Smooth muscle cell (in vitro differentiated cells): ENCODE measurements at regions not wholly inside any gene's neighbourhood (a gene's known extent, or its start where the extent isn't known, plus 50 kb on each side); places are given as distances from the start of the nearest gene placed in this dataset.

Experiments used
- DNase-seq: peaks from one replicate; lab custom pipeline; 2025; ENCODE audit not compliant: unreplicated experiment; lab: John Stamatoyannopoulos, UW
- H2AFZ ChIP-seq: fragments of 200-600 bp; sonication (generic); 2 replicates; pipeline ENCODE4 v1.6.0; 2016; ENCODE audit warnings: antibody characterized with exemption, low read depth, mild to moderate bottlenecking
- H3F3A ChIP-seq: fragments of 200-600 bp; sonication (generic); 2 replicates; pipeline ENCODE4 v1.6.0; 2017; ENCODE audit warnings: antibody characterized with exemption, low read depth
- H3K27ac ChIP-seq: fragments of 200-600 bp; sonication (generic); 2 replicates; pipeline ENCODE4 v1.5.1; 2016; ENCODE audit warnings: low read depth, mild to moderate bottlenecking
- H3K27me3 ChIP-seq: fragments of 200-600 bp; sonication (generic); 2 replicates; pipeline ENCODE4 v1.6.1; 2016; ENCODE audit warnings: low read depth, mild to moderate bottlenecking
- H3K36me3 ChIP-seq: fragments of 200-600 bp; sonication (generic); 2 replicates; pipeline ENCODE4 v1.5.1; 2016; ENCODE audit warnings: low read depth
- H3K4me1 ChIP-seq: fragments of 200-600 bp; sonication (generic); 2 replicates; pipeline ENCODE4 v1.5.1; 2016; ENCODE audit warnings: low read depth
- H3K4me2 ChIP-seq: fragments of 200-600 bp; sonication (generic); 2 replicates; pipeline ENCODE4 v1.6.0; 2016; ENCODE audit warnings: mild to moderate bottlenecking
- H3K4me3 ChIP-seq: fragments of 200-600 bp; sonication (generic); 2 replicates; pipeline ENCODE4 v1.5.1; 2016; ENCODE audit warnings: mild to moderate bottlenecking
- H3K79me2 ChIP-seq: fragments of 200-600 bp; sonication (generic); 2 replicates; pipeline ENCODE4 v1.6.0; 2016; ENCODE audit warnings: low read depth, mild to moderate bottlenecking
- H3K9ac ChIP-seq: fragments of 200-600 bp; sonication (generic); 2 replicates; pipeline ENCODE4 v1.6.0; 2016; ENCODE audit warnings: low read depth
- H3K9me3 ChIP-seq: fragments of 200-600 bp; sonication (generic); replicated peaks from 2 replicates; pipeline ENCODE4 v1.5.1; 2016; ENCODE audit warnings: low read depth
- H4K20me1 ChIP-seq: fragments of 200-600 bp; sonication (generic); 2 replicates; pipeline ENCODE4 v1.6.0; 2016; ENCODE audit warnings: low read depth
- WGBS: methylation state at CpG from one replicate; pipeline ENCODE4 v1.1.7; 2016; ENCODE audit warnings: low lambda C conversion rate; 5-methylcytosine and 5-hydroxymethylcytosine counted together
- TF ChIP-seq, protein P1 (sequence below): fragments of 200-600 bp; sonication (generic); IDR thresholded peaks from 2 replicates; pipeline ENCODE4 v1.5.1; 2017; ENCODE audit warnings: borderline replicate concordance, mild to moderate bottlenecking, antibody characterized with exemption; ENCODE audit not compliant: insufficient read depth, poor library complexity, severe bottlenecking

GRCh38 chr12:66808606-66809005, 129.7 kb upstream of the GRIP1 start:
- WGBS = 85% methylated on average over 1 of the region's 1 CpG
- DNase-seq = no peak

DNA sequence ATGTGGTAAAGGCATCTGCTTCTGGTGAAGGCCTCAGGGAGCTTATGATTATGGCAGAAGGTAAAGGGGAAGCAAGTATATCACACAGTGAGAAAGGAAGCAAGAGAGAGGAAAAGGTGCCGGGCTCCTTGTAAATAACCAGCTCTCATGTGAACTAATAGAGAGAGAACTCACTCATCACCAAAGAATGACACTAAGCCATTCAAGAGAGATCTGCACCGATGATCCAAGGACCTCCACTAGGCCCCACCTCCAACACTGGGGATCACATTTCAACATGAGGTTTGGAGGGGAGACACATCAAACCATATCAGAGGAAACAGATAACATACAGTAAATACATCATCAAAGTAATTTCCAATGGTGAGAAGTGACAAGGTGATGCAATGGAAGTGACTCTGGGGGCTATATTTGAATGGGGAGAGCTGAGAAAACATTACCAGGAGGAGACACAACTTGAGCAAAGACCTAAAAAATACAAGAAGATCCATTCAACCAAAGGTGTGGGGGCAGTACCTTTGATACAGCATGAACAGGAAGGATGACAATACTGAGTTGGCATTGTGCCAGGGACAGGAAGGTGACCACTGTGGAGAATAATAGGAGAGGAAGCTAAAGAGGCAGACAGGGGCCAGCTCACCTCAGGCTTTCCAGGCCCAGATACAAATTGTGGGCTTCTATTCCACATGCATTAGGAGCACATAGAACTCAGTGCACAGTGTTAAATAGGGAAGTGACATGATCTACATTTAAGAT, 134.4 kb upstream of the GRIP1 start:
- Histone ChIP-seq H3K4me3 (no peak overlapping the region), H3K79me2 (no peaks in the 10 kb centered on the region), H3K36me3 (no peaks in the 10 kb centered on the region), H3K27me3 (no peaks in the 10 kb centered on the region), H3K4me2 (no peak overlapping the region), H3K9me3 (no peaks in the 10 kb centered on the region), H3K27ac (no peak overlapping the region), H2AFZ (no peak overlapping the region), H3K9ac (no peak overlapping the region), H3K4me1 (no peaks in the 10 kb centered on the region), H3F3A (no peaks in the 10 kb centered on the region), H4K20me1 (no peaks in the 10 kb centered on the region)
- no peak for DNase-seq
- TF ChIP-seq, protein P1, sequence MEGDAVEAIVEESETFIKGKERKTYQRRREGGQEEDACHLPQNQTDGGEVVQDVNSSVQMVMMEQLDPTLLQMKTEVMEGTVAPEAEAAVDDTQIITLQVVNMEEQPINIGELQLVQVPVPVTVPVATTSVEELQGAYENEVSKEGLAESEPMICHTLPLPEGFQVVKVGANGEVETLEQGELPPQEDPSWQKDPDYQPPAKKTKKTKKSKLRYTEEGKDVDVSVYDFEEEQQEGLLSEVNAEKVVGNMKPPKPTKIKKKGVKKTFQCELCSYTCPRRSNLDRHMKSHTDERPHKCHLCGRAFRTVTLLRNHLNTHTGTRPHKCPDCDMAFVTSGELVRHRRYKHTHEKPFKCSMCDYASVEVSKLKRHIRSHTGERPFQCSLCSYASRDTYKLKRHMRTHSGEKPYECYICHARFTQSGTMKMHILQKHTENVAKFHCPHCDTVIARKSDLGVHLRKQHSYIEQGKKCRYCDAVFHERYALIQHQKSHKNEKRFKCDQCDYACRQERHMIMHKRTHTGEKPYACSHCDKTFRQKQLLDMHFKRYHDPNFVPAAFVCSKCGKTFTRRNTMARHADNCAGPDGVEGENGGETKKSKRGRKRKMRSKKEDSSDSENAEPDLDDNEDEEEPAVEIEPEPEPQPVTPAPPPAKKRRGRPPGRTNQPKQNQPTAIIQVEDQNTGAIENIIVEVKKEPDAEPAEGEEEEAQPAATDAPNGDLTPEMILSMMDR = no peak
- WGBS = 58% methylated on average over 2 of the region's 2 CpGs

More at GRCh38 chr12:66808606-66809005, 129.7 kb upstream of the GRIP1 start:
- TF ChIP-seq, protein P1 = no peak
- H3K9me3 ChIP-seq = no peaks in the 10 kb centered on the region
- peaks cover 19% of the 10 kb centered on the region for H3K4me1 ChIP-seq
- no peaks in the 10 kb centered on the region for H3K36me3 ChIP-seq
- H4K20me1 ChIP-seq = no peaks in the 10 kb centered on the region
- H2AFZ ChIP-seq = no peak overlapping the region
- no peak overlapping the region for H3K27ac ChIP-seq
- no peak overlapping the region for H3K9ac ChIP-seq
- H3K4me3 ChIP-seq = no peak overlapping the region
- peaks cover 14% of the 10 kb centered on the region for H3K27me3 ChIP-seq
- H3K4me2 ChIP-seq = no peak overlapping the region
- no peaks in the 10 kb centered on the region for H3F3A ChIP-seq
- no peaks in the 10 kb centered on the region for H3K79me2 ChIP-seq

DNA sequence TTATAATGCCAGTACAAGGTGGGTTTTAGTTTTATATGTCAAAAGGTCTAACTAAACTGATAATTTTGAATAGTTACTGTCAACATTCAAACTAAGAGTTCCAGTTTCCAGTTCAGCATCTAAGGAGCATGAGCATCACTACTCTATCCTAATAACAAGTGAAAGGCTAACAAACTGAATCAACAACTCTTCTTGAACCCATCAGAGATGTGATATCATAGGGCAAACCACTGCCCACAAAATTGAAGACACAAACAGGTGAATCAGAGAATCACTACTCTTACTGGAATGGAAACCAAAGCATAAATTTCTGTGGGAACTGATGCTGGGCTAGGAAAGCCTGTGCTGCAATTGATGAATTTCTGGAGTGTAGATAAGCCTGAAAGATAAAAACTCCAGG, 140.7 kb upstream of the GRIP1 start:
- Histone ChIP-seq H3K4me2 (no peak overlapping the region), H3K4me3 (no peak overlapping the region), H3K9me3 (no peaks in the 10 kb centered on the region), H3K9ac (no peak overlapping the region), H3K4me1 (no peaks in the 10 kb centered on the region), H4K20me1 (no peaks in the 10 kb centered on the region), H2AFZ (no peak overlapping the region), H3K36me3 (no peaks in the 10 kb centered on the region), H3F3A (peaks cover 3% of the 10 kb centered on the region), H3K27me3 (no peaks in the 10 kb centered on the region), H3K27ac (no peak overlapping the region), H3K79me2 (no peaks in the 10 kb centered on the region)
- TF ChIP-seq, protein P1 = no peak
- no peak for DNase-seq

DNA sequence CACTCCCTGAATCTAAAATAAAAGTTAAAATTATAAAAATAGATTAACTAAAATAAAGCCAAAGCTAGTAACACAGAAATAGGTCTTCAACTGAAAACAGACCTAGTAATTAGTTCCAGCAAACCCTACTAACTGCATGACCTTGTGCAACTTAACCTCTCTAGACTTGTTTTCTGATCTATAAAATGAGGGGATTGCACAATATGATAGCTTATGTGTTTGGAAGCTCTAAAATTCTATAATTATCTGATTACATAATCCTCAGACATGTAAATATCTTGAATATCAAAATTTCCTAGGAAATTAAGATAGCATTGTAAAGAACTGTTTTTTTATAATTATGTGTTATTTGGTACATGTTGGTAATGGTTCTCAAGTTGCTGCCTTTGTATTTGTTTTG, 144.1 kb upstream of the GRIP1 start:
- Histone ChIP-seq H3K79me2 (no peaks in the 10 kb centered on the region), H3K4me3 (no peak overlapping the region), H3K4me2 (peak overlapping the region; percentile 1), H3K27me3 (no peaks in the 10 kb centered on the region), H3K27ac (peak overlapping the region; percentile 89), H3K4me1 (no peaks in the 10 kb centered on the region), H3F3A (peaks cover 8% of the 10 kb centered on the region), H3K9me3 (no peaks in the 10 kb centered on the region), H3K9ac (peak overlapping the region; percentile 49), H3K36me3 (no peaks in the 10 kb centered on the region), H4K20me1 (no peaks in the 10 kb centered on the region), H2AFZ (no peak overlapping the region)
- DNase-seq = no peak
- TF ChIP-seq, protein P1 = no peak
